ENCODE measurements at regions not wholly inside any gene's neighbourhood (a gene's known extent, or its start where the extent isn't known, plus 50 kb on each side); places are given as distances from the start of the nearest gene placed in this dataset.
"Not testable (repeated sequence)": the region's sequence is repeated elsewhere in the genome, so short reads cannot be mapped to it uniquely, and the experiment has no call there.

GRCh38 chr13:44825953-44826352 lies 163.3 kb downstream of the NUFIP1 start:
- H3K36me3 ChIP-seq (ENCODE audit: control insufficient read depth in 4 of 4, insufficient read depth in 3 of 4, low read depth in 1 of 4, low read length in 3 of 4) = no peaks in the 10 kb centered on the region
- H3K4me1 ChIP-seq (ENCODE audit: control insufficient read depth in 4 of 4, insufficient read depth in 4 of 4, low read length in 3 of 4) = no peaks in the 10 kb centered on the region
- no peak overlapping the region for H3K4me3 ChIP-seq (ENCODE audit: low read depth in 1 of 3, low read length in 3 of 3)
- peaks cover 0 to 2% (median 0%) of the 10 kb centered on the region in 4 donors for H3K27me3 ChIP-seq (ENCODE audit: control insufficient read depth in 4 of 4, insufficient read depth in 4 of 4, low read length in 3 of 4)
- WGBS = 93% methylated on average over 5 of the region's 5 CpGs
- DNase-seq (ENCODE audit: low spot score) = no peak
- no peak overlapping the region for H3K9ac ChIP-seq (ENCODE audit: low read depth in 1 of 2, low read length in 2 of 2)
- H3K27ac ChIP-seq (ENCODE audit: low read depth in 1 of 2, low read length in 2 of 2) = no peak overlapping the region
- TF ChIP-seq, protein P1, sequence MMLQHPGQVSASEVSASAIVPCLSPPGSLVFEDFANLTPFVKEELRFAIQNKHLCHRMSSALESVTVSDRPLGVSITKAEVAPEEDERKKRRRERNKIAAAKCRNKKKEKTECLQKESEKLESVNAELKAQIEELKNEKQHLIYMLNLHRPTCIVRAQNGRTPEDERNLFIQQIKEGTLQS (IDR thresholded peaks at IDR 0.05) = no peak
- no peak for TF ChIP-seq FOXA1 (IDR thresholded peaks at IDR 0.05)
- TF ChIP-seq, protein P2, sequence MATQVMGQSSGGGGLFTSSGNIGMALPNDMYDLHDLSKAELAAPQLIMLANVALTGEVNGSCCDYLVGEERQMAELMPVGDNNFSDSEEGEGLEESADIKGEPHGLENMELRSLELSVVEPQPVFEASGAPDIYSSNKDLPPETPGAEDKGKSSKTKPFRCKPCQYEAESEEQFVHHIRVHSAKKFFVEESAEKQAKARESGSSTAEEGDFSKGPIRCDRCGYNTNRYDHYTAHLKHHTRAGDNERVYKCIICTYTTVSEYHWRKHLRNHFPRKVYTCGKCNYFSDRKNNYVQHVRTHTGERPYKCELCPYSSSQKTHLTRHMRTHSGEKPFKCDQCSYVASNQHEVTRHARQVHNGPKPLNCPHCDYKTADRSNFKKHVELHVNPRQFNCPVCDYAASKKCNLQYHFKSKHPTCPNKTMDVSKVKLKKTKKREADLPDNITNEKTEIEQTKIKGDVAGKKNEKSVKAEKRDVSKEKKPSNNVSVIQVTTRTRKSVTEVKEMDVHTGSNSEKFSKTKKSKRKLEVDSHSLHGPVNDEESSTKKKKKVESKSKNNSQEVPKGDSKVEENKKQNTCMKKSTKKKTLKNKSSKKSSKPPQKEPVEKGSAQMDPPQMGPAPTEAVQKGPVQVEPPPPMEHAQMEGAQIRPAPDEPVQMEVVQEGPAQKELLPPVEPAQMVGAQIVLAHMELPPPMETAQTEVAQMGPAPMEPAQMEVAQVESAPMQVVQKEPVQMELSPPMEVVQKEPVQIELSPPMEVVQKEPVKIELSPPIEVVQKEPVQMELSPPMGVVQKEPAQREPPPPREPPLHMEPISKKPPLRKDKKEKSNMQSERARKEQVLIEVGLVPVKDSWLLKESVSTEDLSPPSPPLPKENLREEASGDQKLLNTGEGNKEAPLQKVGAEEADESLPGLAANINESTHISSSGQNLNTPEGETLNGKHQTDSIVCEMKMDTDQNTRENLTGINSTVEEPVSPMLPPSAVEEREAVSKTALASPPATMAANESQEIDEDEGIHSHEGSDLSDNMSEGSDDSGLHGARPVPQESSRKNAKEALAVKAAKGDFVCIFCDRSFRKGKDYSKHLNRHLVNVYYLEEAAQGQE (IDR thresholded peaks at IDR 0.05) = no peak
- TF ChIP-seq CTCF (IDR thresholded peaks at IDR 0.05; ENCODE audit: low read depth, low read length, missing input control) = no peak
- TF ChIP-seq GABPA (IDR thresholded peaks at IDR 0.05 in 1 of 2, conservative IDR thresholded peaks at IDR 0.05 in 1 of 2) = no peak
- TF ChIP-seq, protein P3, sequence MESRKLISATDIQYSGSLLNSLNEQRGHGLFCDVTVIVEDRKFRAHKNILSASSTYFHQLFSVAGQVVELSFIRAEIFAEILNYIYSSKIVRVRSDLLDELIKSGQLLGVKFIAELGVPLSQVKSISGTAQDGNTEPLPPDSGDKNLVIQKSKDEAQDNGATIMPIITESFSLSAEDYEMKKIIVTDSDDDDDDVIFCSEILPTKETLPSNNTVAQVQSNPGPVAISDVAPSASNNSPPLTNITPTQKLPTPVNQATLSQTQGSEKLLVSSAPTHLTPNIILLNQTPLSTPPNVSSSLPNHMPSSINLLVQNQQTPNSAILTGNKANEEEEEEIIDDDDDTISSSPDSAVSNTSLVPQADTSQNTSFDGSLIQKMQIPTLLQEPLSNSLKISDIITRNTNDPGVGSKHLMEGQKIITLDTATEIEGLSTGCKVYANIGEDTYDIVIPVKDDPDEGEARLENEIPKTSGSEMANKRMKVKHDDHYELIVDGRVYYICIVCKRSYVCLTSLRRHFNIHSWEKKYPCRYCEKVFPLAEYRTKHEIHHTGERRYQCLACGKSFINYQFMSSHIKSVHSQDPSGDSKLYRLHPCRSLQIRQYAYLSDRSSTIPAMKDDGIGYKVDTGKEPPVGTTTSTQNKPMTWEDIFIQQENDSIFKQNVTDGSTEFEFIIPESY (IDR thresholded peaks at IDR 0.05) = no peak
- TF ChIP-seq JUND (IDR thresholded peaks at IDR 0.05) = no peak
- TF ChIP-seq SP1 (IDR thresholded peaks at IDR 0.05) = no peak
- TF ChIP-seq, protein P4, sequence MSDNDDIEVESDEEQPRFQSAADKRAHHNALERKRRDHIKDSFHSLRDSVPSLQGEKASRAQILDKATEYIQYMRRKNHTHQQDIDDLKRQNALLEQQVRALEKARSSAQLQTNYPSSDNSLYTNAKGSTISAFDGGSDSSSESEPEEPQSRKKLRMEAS (IDR thresholded peaks at IDR 0.05) = no peak
- TF ChIP-seq NR2F2 (IDR thresholded peaks at IDR 0.05) = no peak
- TF ChIP-seq HNF4A (conservative IDR thresholded peaks at IDR 0.05) = no peak
- TF ChIP-seq HNF4G (IDR thresholded peaks at IDR 0.05) = no peak
- TF ChIP-seq FOXA2 (IDR thresholded peaks at IDR 0.05) = no peak
- TF ChIP-seq YY1 (IDR thresholded peaks at IDR 0.05) = no peak
- TF ChIP-seq TAF1 (conservative IDR thresholded peaks at IDR 0.05) = no peak
- H3K9me3 ChIP-seq (ENCODE audit: control insufficient read depth in 4 of 4, low read length in 3 of 4) = peaks cover 0 to 5% (median 0%) of the 10 kb centered on the region in 4 donors

GRCh38 chr13:44823555-44823954 lies 165.7 kb downstream of the NUFIP1 start:
- 96% methylated on average over 7 of the region's 7 CpGs for WGBS

More at GRCh38 chr13:44823555-44823954, 165.7 kb downstream of the NUFIP1 start:
- H3K9ac ChIP-seq (ENCODE audit: low read depth in 1 of 2, low read length in 2 of 2); DNase-seq (ENCODE audit: low spot score); H3K4me3 ChIP-seq (ENCODE audit: low read depth in 1 of 3, low read length in 3 of 3); H3K27me3 ChIP-seq (ENCODE audit: control insufficient read depth in 4 of 4, insufficient read depth in 4 of 4, low read length in 3 of 4); H3K36me3 ChIP-seq (ENCODE audit: control insufficient read depth in 4 of 4, insufficient read depth in 3 of 4, low read depth in 1 of 4, low read length in 3 of 4); H3K27ac ChIP-seq (ENCODE audit: low read depth in 1 of 2, low read length in 2 of 2); H3K9me3 ChIP-seq (ENCODE audit: control insufficient read depth in 4 of 4, low read length in 3 of 4); H3K4me1 ChIP-seq (ENCODE audit: control insufficient read depth in 4 of 4, insufficient read depth in 4 of 4, low read length in 3 of 4): not testable (repeated sequence)

All from liver (tissue), 8 donors.